Sigmoid colon (tissue), 6 donors: ENCODE measurements at regions not wholly inside any gene's neighbourhood (a gene's known extent, or its start where the extent isn't known, plus 50 kb on each side); places are given as distances from the start of the nearest gene placed in this dataset.

Source experiments
- DNase-seq: peaks from one replicate; pipeline ENCODE4 v3.0.0-alpha.2; 2019
- H3K27ac ChIP-seq, 4 donors: fragments of 200-600 bp; sonication (generic); one replicate each; pipeline ENCODE4 v1.5.1; 2016 to 2019; ENCODE audit warnings: mild to moderate bottlenecking in 1 of 4
- H3K27me3 ChIP-seq, 3 donors: fragments of 200-600 bp; sonication (generic); one replicate each; pipeline ENCODE4 v1.5.1; 2019; ENCODE audit warnings: mild to moderate bottlenecking in 1 of 3
- H3K36me3 ChIP-seq, 4 donors: fragments of 200-600 bp; sonication (generic); one replicate each; pipeline ENCODE4 v1.5.1; 2016 to 2019
- H3K4me1 ChIP-seq, 4 donors: fragments of 200-600 bp; sonication (generic); one replicate each; pipeline ENCODE4 v1.5.1; 2017 to 2019
- H3K4me3 ChIP-seq, 4 donors: fragments of 200-600 bp; sonication (generic); one replicate each; pipeline ENCODE4 v1.5.1; 2017 to 2019; ENCODE audit warnings: mild to moderate bottlenecking in 2 of 4, moderate library complexity in 1 of 4
- H3K9me3 ChIP-seq, 4 donors: fragments of 200-600 bp in 3 of 4; sonication (generic) in 3 of 4; one replicate each; pipeline versions ENCODE4 v1.5.1 to v1.6.1; 2013 to 2019
- EP300 ChIP-seq, 4 donors: sonication (generic); formaldehyde crosslinking; IDR thresholded peaks; one replicate each; pipeline ENCODE4 v1.6.1; 2017; ENCODE audit warnings: antibody characterized with exemption in 4 of 4
- POLR2A ChIP-seq, 2 donors: fragments of 450-650 bp; IDR thresholded peaks; one replicate each; pipeline ENCODE4 v1.6.1; 2016; ENCODE audit warnings: antibody characterized with exemption in 2 of 2, mild to moderate bottlenecking in 2 of 2, moderate library complexity in 2 of 2
- POLR2AphosphoS5 ChIP-seq, 4 donors: sonication (generic); formaldehyde crosslinking; IDR thresholded peaks; one replicate each; pipeline ENCODE4 v1.6.1; 2017; ENCODE audit warnings: antibody characterized with exemption in 4 of 4
- WGBS, 2 donors: extraction: QIAGEN DNeasy Blood & Tissue Kit; methylation state at CpG; one replicate each; pipeline ENCODE4 v1.1.7; 2013; 5-methylcytosine and 5-hydroxymethylcytosine counted together
- intact Hi-C: fragments of 100-400 bp; cut with DNase I; formaldehyde crosslinking; loops from one replicate; pipeline ENCODE4 v1.15.1; 2023
- TF ChIP-seq, protein P1 (sequence below), 4 experiments: fragments of 450-650 bp in 3 of 4; fragments of 200-600 bp in 1 of 4; IDR thresholded peaks; one replicate each; pipeline ENCODE4 v1.5.1; 2016 to 2019; ENCODE audit warnings: antibody characterized with exemption in 4 of 4, mild to moderate bottlenecking in 3 of 4, moderate library complexity in 2 of 4
- donor health status: healthy with polysubstance abuse.
- donor health status: healthy.

DNA sequence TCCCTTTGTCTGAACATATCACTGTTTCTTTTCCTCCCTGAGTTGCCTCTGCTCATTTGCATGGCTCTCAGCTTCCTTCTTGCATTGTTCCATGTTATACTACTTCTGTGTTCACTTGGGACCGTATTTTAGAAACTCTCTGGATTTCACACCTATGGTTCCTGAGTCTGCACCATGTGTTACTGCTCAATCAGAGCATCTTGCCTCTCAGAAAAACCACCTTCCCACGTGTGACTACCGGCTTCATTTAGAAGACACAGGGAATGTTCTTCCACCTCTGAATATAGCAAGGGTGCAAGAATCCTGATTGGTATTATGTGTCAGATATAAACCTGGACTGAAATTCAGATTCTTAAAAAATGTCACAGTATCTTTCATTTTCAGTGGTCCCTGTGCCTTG, 731.2 kb downstream of the TDRD15 start:
- Histone ChIP-seq H3K27me3 (no peaks in the 10 kb centered on the region), H3K36me3 (no peaks in the 10 kb centered on the region), H3K4me1 (no peaks in the 10 kb centered on the region), H3K27ac (no peak overlapping the region), H3K9me3 (peaks cover 0 to 2% (median 0%) of the 10 kb centered on the region in 4 donors), H3K4me3 (no peak overlapping the region)
- intact Hi-C loops, result no loop called here
- no peak for DNase-seq
- TF ChIP-seq, protein P1, sequence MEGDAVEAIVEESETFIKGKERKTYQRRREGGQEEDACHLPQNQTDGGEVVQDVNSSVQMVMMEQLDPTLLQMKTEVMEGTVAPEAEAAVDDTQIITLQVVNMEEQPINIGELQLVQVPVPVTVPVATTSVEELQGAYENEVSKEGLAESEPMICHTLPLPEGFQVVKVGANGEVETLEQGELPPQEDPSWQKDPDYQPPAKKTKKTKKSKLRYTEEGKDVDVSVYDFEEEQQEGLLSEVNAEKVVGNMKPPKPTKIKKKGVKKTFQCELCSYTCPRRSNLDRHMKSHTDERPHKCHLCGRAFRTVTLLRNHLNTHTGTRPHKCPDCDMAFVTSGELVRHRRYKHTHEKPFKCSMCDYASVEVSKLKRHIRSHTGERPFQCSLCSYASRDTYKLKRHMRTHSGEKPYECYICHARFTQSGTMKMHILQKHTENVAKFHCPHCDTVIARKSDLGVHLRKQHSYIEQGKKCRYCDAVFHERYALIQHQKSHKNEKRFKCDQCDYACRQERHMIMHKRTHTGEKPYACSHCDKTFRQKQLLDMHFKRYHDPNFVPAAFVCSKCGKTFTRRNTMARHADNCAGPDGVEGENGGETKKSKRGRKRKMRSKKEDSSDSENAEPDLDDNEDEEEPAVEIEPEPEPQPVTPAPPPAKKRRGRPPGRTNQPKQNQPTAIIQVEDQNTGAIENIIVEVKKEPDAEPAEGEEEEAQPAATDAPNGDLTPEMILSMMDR (IDR thresholded peaks at IDR 0.05), result no peak
- TF ChIP-seq POLR2AphosphoS5 (IDR thresholded peaks at IDR 0.05), result no peak
- no peak for TF ChIP-seq POLR2A (IDR thresholded peaks at IDR 0.05)
- no peak for TF ChIP-seq EP300 (IDR thresholded peaks at IDR 0.05)
- 76 to 86% methylated on average over 3 of the region's 3 CpGs for WGBS, 2 donors

DNA sequence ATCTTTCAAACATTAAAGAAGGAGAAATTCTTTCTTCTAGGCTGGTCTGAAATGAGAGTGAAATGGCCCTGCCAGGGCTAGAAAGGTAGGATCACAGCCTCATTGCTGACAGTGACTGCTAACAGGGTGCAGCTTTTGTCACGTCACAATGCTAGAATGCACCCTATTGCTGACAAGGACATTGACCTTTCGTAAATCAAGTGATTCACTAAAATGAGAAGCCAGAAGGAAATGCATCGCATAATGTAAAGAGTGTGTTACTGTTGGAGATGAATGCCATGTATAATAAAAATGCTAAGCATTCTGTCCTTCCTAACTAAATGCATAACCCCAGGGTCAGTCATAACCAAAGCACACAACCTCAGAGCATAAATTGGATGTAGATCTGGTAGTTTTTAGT, 732.9 kb downstream of the TDRD15 start:
- Histone ChIP-seq H3K4me3 (no peak overlapping the region), H3K36me3 (no peaks in the 10 kb centered on the region), H3K4me1 (no peaks in the 10 kb centered on the region), H3K9me3 (peaks cover 0 to 2% (median 0%) of the 10 kb centered on the region in 4 donors), H3K27me3 (no peaks in the 10 kb centered on the region), H3K27ac (no peak overlapping the region)
- no peak for DNase-seq
- intact Hi-C loops, result no loop called here
- 62 to 83% methylated on average over 3 of the region's 3 CpGs for WGBS, 2 donors
- TF ChIP-seq, protein P1 (IDR thresholded peaks at IDR 0.05), result no peak
- no peak for TF ChIP-seq EP300 (IDR thresholded peaks at IDR 0.05)
- no peak for TF ChIP-seq POLR2AphosphoS5 (IDR thresholded peaks at IDR 0.05)
- TF ChIP-seq POLR2A (IDR thresholded peaks at IDR 0.05), result no peak

DNA sequence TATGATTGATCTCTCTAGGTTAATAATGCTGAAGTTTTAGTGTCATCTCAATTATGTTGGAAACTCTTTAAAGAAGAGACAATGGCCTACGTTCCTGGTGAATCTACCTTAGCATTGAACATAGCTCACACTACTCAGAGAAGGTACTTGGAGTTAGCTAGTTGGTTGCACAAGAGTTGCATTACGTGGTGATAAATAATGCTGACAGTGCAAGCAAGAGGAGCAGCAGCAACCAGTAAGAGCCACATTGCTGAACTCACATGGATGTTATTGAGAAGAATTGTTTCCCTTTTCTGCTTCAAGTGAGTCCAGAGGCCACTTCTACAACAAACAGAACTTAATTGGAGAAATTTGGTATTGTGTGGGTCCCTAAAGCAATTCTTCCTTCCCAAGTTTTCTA, 737.1 kb downstream of the TDRD15 start:
- no peak for DNase-seq
- 58 to 65% methylated on average over 2 of the region's 2 CpGs for WGBS, 2 donors
- H3K36me3 ChIP-seq, result no peaks in the 10 kb centered on the region
- H3K27ac ChIP-seq, result no peak overlapping the region
- no peaks in the 10 kb centered on the region for H3K4me1 ChIP-seq
- no peak overlapping the region for H3K4me3 ChIP-seq
- intact Hi-C loops, result no loop called here
- peaks cover 0 to 2% (median 0%) of the 10 kb centered on the region in 4 donors for H3K9me3 ChIP-seq
- TF ChIP-seq POLR2A (IDR thresholded peaks at IDR 0.05) (no peak), EP300 (IDR thresholded peaks at IDR 0.05) (no peak), POLR2AphosphoS5 (IDR thresholded peaks at IDR 0.05) (no peak)
- TF ChIP-seq, protein P1 (IDR thresholded peaks at IDR 0.05), result no peak
- no peaks in the 10 kb centered on the region for H3K27me3 ChIP-seq

DNA sequence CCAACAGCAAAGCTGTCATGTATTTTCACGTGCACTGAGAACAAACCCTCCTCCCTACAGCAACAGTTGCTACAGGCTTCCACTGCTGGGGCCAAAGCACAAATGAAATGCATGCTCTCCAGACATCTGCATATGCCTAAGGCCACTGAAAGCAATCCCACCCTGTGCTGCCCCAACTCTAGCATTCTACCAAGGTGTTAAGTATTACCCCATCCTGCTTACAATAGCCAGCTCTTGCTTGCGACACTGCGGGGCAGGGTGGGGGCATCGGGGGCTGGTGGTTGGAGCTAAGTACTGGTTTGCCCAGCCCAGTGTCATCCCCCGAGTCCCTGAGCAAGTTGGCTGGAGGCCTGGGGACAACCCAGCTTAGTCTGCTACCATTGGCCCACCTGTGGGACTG, 742.5 kb downstream of the TDRD15 start:
- Histone ChIP-seq H3K9me3 (no peaks in the 10 kb centered on the region), H3K4me3 (no peak overlapping the region), H3K27ac (no peak overlapping the region), H3K27me3 (no peaks in the 10 kb centered on the region), H3K4me1 (no peaks in the 10 kb centered on the region), H3K36me3 (no peaks in the 10 kb centered on the region)
- no peak for DNase-seq
- intact Hi-C loops, result no loop called here
- WGBS, 2 donors, result 80 to 81% methylated on average over 5 of the region's 5 CpGs
- TF ChIP-seq POLR2A (IDR thresholded peaks at IDR 0.05) (no peak), EP300 (IDR thresholded peaks at IDR 0.05) (no peak), POLR2AphosphoS5 (IDR thresholded peaks at IDR 0.05) (no peak)
- TF ChIP-seq, protein P1 (IDR thresholded peaks at IDR 0.05), result no peak

DNA sequence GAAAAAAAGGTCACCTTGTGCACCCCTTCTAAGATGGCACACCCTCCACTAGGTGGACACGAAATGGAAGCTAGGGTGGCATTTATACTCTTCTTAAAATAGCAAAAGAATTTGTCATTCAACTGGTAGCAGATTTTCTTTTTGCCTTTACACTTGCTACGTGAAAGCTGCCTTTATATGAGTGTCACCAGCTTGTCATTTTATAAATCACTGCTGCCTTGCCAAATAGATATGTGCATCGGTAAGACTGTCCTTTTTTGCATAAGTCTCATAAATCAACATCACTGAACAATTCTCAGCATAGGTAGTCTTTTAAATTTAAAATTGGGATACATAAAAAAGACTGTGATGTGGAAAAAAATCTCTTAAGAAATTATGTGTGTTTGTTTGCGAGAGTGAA, 764.1 kb downstream of the TDRD15 start:
- TF ChIP-seq EP300 (IDR thresholded peaks at IDR 0.05) (no peak), POLR2A (IDR thresholded peaks at IDR 0.05) (no peak), POLR2AphosphoS5 (IDR thresholded peaks at IDR 0.05) (no peak)
- TF ChIP-seq, protein P1 (IDR thresholded peaks at IDR 0.05), result no peak

More for the DNA sequence above, 764.1 kb downstream of the TDRD15 start:
- Histone ChIP-seq H3K36me3 (no peaks in the 10 kb centered on the region), H3K27me3 (no peaks in the 10 kb centered on the region), H3K9me3 (no peaks in the 10 kb centered on the region), H3K4me1 (no peaks in the 10 kb centered on the region), H3K27ac (no peak overlapping the region), H3K4me3 (no peak overlapping the region)
- WGBS, 2 donors, result 81 to 87% methylated on average over 4 of the region's 4 CpGs
- intact Hi-C loops, result no loop called here
- DNase-seq, result no peak
